PFSK-1 (cell line): ENCODE measurements at regions not wholly inside any gene's neighbourhood (a gene's known extent, or its start where the extent isn't known, plus 50 kb on each side); places are given as distances from the start of the nearest gene placed in this dataset.

Experiments
- FOXP2 ChIP-seq: optimal IDR thresholded peaks from 2 replicates; pipeline ENCODE3; 2011; ENCODE audit warnings: borderline replicate concordance, control low read depth, inconsistent platforms; ENCODE audit not compliant: insufficient read depth; ENCODE audit errors: extremely low read length, extremely low read depth
- POLR2AphosphoS5 ChIP-seq: IDR thresholded peaks from 2 replicates; pipeline ENCODE4 v1.6.1; 2012; ENCODE audit warnings: low read depth, mild to moderate bottlenecking, control low read depth, low read length, moderate library complexity
- REST ChIP-seq, 2 experiments: IDR thresholded peaks; 2 replicates each; pipeline versions ENCODE4 v1.6.1 to v1.8.0; 2011 to 2012; ENCODE audit warnings: low read depth in 2 of 2, low read length in 2 of 2, control low read depth in 1 of 2, inconsistent platforms in 1 of 2, mild to moderate bottlenecking in 1 of 2, moderate library complexity in 1 of 2; ENCODE audit not compliant: insufficient read depth in 1 of 2
- SIN3A ChIP-seq: IDR thresholded peaks from 2 replicates; pipeline ENCODE4 v1.6.1; 2012; ENCODE audit warnings: mild to moderate bottlenecking, low read length, moderate library complexity, borderline replicate concordance; ENCODE audit not compliant: insufficient read depth
- TAF1 ChIP-seq: IDR thresholded peaks from 2 replicates; pipeline ENCODE4 v1.6.1; 2012; ENCODE audit warnings: low read length, control low read depth, borderline replicate concordance; ENCODE audit not compliant: insufficient read depth

- TF ChIP-seq TAF1 (no peak), SIN3A (no peak), REST (IDR thresholded peaks at IDR 0.05; ENCODE audit: insufficient read depth in 1 of 2, low read depth in 2 of 2, low read length in 2 of 2) (no peak), FOXP2 (no peak), POLR2AphosphoS5 (no peak)
Observed at GRCh38 chr5:33237471-33237870, 203.3 kb upstream of the TARS1 start.

DNA sequence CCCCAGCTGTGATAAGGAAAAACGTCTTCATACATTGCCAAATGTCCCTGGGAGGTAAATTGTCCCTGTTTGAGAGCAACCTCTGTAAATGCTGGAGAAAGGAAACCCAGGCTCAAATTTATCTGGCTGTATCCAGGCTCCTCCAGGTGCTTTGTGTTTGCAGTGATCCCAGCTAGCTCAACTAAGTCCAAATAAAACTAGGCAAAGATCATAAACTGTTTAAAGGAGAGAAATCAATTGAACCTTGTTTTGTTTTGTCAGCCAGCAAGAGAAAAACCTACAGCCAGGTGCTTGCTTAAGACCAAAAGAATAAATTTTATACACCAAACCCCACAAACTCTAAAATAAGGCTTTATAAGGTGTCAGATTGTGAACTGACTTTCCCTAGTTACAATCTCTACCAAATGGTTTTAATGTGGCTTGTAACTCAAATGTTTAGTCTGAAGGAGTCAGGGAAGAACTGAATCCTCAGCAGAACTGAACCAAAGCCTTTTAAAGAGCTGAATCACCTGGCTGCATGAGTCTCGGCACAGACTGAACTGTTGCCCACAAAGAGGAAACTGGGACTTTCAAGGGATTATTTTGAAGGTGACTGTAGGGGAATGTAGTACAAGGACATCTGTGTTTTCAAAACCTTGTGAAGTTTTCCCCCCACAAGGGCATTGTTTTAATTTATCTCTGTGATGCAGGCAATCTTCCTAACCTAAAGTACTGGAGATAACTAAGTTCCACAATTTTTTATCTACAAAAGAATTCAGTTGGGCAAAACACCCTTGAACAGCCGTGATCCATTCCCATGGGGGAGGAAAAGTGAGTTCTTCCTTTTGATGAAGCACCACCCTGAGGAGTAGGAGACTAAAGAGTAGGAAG lies 201.7 kb upstream of the TARS1 start:
- TF ChIP-seq TAF1 (no peak), POLR2AphosphoS5 (no peak), REST (IDR thresholded peaks at IDR 0.05; ENCODE audit: insufficient read depth in 1 of 2, low read depth in 2 of 2, low read length in 2 of 2) (no peak), FOXP2 (no peak), SIN3A (no peak)

- TF ChIP-seq POLR2AphosphoS5 (no peak), TAF1 (no peak)
Observed at GRCh38 chr5:33240558-33240957, 200.2 kb upstream of the TARS1 start.

- TF ChIP-seq TAF1 (no peak), FOXP2 (no peak), SIN3A (no peak), POLR2AphosphoS5 (no peak)
Observed at GRCh38 chr5:33241802-33242201, 199.0 kb upstream of the TARS1 start.

- TF ChIP-seq SIN3A = no peak
- TF ChIP-seq TAF1 = no peak
- TF ChIP-seq POLR2AphosphoS5 = no peak
- TF ChIP-seq FOXP2 = no peak
- TF ChIP-seq REST (IDR thresholded peaks at IDR 0.05; ENCODE audit: insufficient read depth in 1 of 2, low read depth in 2 of 2, low read length in 2 of 2) = no peak
Observed at GRCh38 chr5:33242277-33242676, 198.5 kb upstream of the TARS1 start.

DNA sequence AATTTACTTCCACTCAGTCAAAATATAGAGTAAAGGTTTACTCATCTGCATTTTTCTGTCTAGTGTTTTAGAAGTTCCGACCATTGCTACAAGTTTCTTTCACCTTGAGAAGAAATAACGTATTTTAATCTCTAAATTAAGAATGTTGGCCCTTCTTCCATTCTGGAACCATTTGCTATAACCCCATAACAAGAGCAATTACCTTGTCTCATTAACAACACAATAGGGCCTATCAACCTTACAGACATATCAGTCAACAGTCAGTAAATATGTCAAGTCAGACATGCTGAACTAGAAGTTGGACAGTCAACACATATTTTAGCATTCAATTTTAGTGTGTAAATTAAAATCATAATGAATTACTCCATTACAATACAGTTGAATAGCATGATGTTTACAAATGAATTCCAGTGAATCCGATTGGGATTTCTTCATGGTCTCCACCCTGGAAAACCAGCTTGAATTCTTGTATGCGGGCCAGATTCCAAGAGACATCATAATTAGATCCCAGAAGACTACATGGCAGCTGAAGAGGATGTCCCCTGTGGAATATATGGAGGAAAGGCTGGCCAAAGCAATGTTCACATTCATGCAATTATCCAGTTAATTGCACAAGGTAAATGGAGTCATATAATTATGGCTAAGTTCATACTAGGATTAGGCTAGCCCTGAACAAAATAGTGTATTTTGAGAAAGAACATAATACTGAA lies 196.2 kb upstream of the TARS1 start:
- TF ChIP-seq POLR2AphosphoS5 (no peak), FOXP2 (no peak), REST (IDR thresholded peaks at IDR 0.05; ENCODE audit: insufficient read depth in 1 of 2, low read depth in 2 of 2, low read length in 2 of 2) (no peak), TAF1 (no peak), SIN3A (no peak)
